ENCODE measurements at regions not wholly inside any gene's neighbourhood (a gene's known extent, or its start where the extent isn't known, plus 50 kb on each side); places are given as distances from the start of the nearest gene placed in this dataset.

GRCh38 chr2:142796161-142796560, 81.3 kb upstream of the KYNU start:
- no peak for TF ChIP-seq ZNF274 (IDR thresholded peaks at IDR 0.05; ENCODE audit: borderline replicate concordance, extremely low read depth, low read length)
- TF ChIP-seq CTCF (IDR thresholded peaks at IDR 0.05; ENCODE audit: control extremely low read depth in 1 of 3, insufficient read depth in 1 of 3, low read depth in 1 of 3, low read length in 3 of 3) = no peak
- no peak for TF ChIP-seq EP300 (IDR thresholded peaks at IDR 0.05; ENCODE audit: borderline replicate concordance in 1 of 2, low read depth in 2 of 2, low read length in 2 of 2)
- TF ChIP-seq CEBPB (IDR thresholded peaks at IDR 0.05; ENCODE audit: low read depth, low read length) = no peak
- no peak for TF ChIP-seq USF2 (IDR thresholded peaks at IDR 0.05; ENCODE audit: low read length)

Measured in H1 (cell line).